Activated CD4-positive, alpha-beta memory T cell treated with anti-CD3 and anti-CD28 coated beads for 36 hours (primary cell): ENCODE measurements at regions not wholly inside any gene's neighbourhood (a gene's known extent, or its start where the extent isn't known, plus 50 kb on each side); places are given as distances from the start of the nearest gene placed in this dataset.
"Not testable (repeated sequence)": the region's sequence is repeated elsewhere in the genome, so short reads cannot be mapped to it uniquely, and the experiment has no call there.

ENCODE experiments used
- CTCF ChIA-PET: fragments of 350-600 bp; sonication (Branson Sonifier 250); formaldehyde crosslinking; loops from one replicate; lab custom pipeline; 2021; ENCODE audit warnings: antibody characterized with exemption, inconsistent platforms; lab: Charles Lee
- POLR2A ChIA-PET: fragments of 350-600 bp; sonication (Branson Sonifier 250); formaldehyde crosslinking; loops from one replicate; lab custom pipeline; 2021; ENCODE audit warnings: antibody characterized with exemption; lab: Charles Lee
- DNase-seq: peaks from one replicate; pipeline ENCODE4 v3.0.0-alpha.2; 2020
- H3K27ac Mint-ChIP-seq: one replicate; pipeline ENCODE4 v1.8.0; 2021; ENCODE audit warnings: mixed read lengths
- H3K27me3 Mint-ChIP-seq: one replicate; pipeline ENCODE4 v1.8.0; 2021; ENCODE audit warnings: mixed read lengths
- H3K36me3 Mint-ChIP-seq: one replicate; pipeline ENCODE4 v1.8.0; 2021; ENCODE audit warnings: mixed read lengths
- H3K4me1 Mint-ChIP-seq: one replicate; pipeline ENCODE4 v1.8.0; 2021; ENCODE audit warnings: low read depth, mixed read lengths
- H3K4me3 Mint-ChIP-seq: one replicate; pipeline ENCODE4 v1.8.0; 2021; ENCODE audit warnings: mild to moderate bottlenecking, mixed read lengths
- H3K9me3 Mint-ChIP-seq: one replicate; pipeline ENCODE4 v1.8.0; 2021; ENCODE audit warnings: mixed read lengths
- intact Hi-C: fragments of 100-400 bp; cut with micrococcal nuclease; formaldehyde crosslinking; loops from one replicate; pipeline ENCODE4 v1.15.1; 2023

GRCh38 chr7:116363637-116364432 is 135.7 kb upstream of the CAV2 start:
- Mint-ChIP-seq H3K27me3 (peaks cover 4% of the 10 kb centered on the region), H3K4me3 (no peak overlapping the region), H3K27ac (no peak overlapping the region), H3K9me3 (no peaks in the 10 kb centered on the region), H3K4me1 (no peaks in the 10 kb centered on the region), H3K36me3 (no peaks in the 10 kb centered on the region)
- CTCF ChIA-PET = no interaction called here
- intact Hi-C loops = no loop called here
- no peak for DNase-seq
- POLR2A ChIA-PET = no interaction called here

DNA sequence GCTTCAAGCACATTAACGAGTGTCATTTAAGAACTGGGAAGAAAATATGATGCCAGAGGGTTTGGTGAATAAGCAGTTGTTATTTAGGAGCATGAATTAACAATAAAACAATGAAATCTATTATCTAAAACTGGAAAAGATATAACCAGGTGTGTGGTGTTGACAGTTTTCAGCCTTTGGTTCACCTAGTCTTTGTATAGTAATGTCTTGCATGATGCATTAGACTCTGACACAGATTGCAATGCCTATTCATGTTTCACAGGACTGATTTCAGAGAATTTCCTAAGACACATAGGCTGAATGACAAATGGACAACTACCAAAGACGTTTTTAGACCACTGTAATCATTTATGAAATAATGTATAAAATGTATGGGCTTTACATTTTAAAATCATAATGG is 135.1 kb upstream of the CAV2 start:
- Mint-ChIP-seq H3K4me1 (no peaks in the 10 kb centered on the region), H3K4me3 (no peak overlapping the region), H3K36me3 (no peaks in the 10 kb centered on the region), H3K27ac (no peak overlapping the region), H3K9me3 (no peaks in the 10 kb centered on the region), H3K27me3 (peaks cover 4% of the 10 kb centered on the region)
- DNase-seq = no peak
- POLR2A ChIA-PET = no interaction called here
- CTCF ChIA-PET = no interaction called here
- intact Hi-C loops = no loop called here

- intact Hi-C loops = no loop called here
- ChIA-PET POLR2A (no interaction called here), CTCF (no interaction called here)
- H3K9me3 Mint-ChIP-seq = no peaks in the 10 kb centered on the region
- H3K27ac Mint-ChIP-seq = no peak overlapping the region
- H3K36me3 Mint-ChIP-seq = no peaks in the 10 kb centered on the region
- no peak for DNase-seq
- H3K4me1 Mint-ChIP-seq = no peaks in the 10 kb centered on the region
- H3K27me3 Mint-ChIP-seq = peaks cover 4% of the 10 kb centered on the region
- no peak overlapping the region for H3K4me3 Mint-ChIP-seq
Measured at GRCh38 chr7:116365797-116366196, 133.7 kb upstream of the CAV2 start.

DNA sequence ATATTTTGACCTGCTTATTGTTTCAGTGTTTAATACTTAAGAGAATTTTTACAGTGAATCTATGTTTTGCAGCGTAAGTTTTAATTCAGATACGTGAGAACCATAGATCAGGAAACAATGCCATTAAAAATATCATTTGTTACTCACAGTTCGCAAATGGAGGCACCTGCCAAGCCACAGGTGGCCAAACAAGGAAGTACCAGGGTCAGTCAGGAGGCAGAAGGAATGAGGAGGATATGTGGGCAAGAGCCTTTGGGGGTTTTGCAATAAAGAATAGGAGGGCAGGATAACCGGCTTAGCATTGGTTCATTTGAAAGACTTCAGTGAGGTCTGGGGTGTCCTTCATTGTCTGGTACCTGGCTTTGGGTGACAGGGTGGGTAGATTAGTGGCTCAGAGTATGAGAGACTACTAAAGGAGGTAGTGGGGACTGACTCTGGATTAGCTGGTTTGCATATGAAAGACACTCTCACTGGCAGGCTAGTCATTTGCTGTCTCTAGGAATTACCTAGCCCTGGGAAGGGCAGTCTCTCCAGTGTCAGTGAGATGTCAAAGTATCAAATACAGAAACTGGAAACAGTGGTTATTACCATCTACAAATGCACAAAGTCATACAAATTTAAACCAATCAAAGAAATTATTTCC is 132.2 kb upstream of the CAV2 start:
- Mint-ChIP-seq H3K36me3 (no peaks in the 10 kb centered on the region), H3K27ac (no peak overlapping the region), H3K4me1 (no peaks in the 10 kb centered on the region), H3K4me3 (no peak overlapping the region), H3K27me3 (peaks cover 3% of the 10 kb centered on the region), H3K9me3 (no peaks in the 10 kb centered on the region)
- CTCF ChIA-PET = no interaction called here
- POLR2A ChIA-PET = no interaction called here
- intact Hi-C loops = no loop called here
- no peak for DNase-seq

- CTCF ChIA-PET = no interaction called here
- POLR2A ChIA-PET = no interaction called here
- H3K36me3 Mint-ChIP-seq = no peaks in the 10 kb centered on the region
- DNase-seq = no peak
- peaks cover 9% of the 10 kb centered on the region for H3K27me3 Mint-ChIP-seq
- no peaks in the 10 kb centered on the region for H3K9me3 Mint-ChIP-seq
- intact Hi-C loops = no loop called here
- no peaks in the 10 kb centered on the region for H3K4me1 Mint-ChIP-seq
- H3K4me3 Mint-ChIP-seq = no peak overlapping the region
- H3K27ac Mint-ChIP-seq = no peak overlapping the region
Measured at GRCh38 chr7:116368965-116369364, 130.6 kb upstream of the CAV2 start.

- H3K4me1 Mint-ChIP-seq, intact Hi-C loops, H3K27ac Mint-ChIP-seq, H3K9me3 Mint-ChIP-seq, DNase-seq, H3K4me3 Mint-ChIP-seq, H3K27me3 Mint-ChIP-seq, CTCF ChIA-PET, H3K36me3 Mint-ChIP-seq, POLR2A ChIA-PET: not testable (repeated sequence)
Measured at GRCh38 chr7:116371536-116371935, 128.0 kb upstream of the CAV2 start.

DNA sequence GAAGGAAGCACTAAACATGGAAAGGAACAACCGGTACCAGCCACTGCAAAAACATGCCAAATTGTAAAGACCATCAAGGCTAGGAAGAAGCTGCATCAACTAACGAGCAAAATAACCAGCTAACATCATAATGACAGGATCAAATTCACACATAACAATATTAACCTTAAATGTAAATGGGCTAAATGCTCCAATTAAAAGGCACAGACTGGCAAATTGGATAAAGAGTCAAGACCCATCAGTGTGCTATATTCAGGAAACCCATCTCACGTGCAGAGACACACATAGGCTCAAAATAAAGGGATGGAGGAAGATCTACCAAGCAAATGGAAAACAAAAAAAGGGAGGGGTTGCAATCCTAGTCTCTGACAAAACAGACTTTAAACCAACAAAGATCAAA is 126.3 kb upstream of the CAV2 start:
- H3K4me1 Mint-ChIP-seq, H3K27ac Mint-ChIP-seq, intact Hi-C loops: not testable (repeated sequence)

DNA sequence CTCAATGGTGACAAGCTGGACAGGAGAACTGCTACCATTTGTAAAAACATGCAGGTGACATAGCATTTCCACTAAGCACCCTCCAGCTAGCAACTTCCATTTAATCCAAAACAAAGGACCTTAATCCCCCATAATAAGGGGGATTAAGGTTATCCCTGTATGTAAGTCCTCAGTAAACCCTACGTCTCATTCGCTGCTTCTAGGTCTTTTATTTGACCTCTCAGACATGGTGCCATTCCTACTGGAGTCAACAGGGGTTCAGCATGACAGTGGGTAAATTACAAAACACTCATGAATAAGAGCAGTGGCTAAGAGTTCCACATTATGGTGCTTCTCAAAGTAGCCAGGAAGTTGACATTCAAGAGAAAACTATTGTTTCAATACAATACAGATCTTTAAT is 121.8 kb upstream of the CAV2 start:
- Mint-ChIP-seq H3K27ac (no peak overlapping the region), H3K27me3 (peaks cover 9% of the 10 kb centered on the region), H3K4me3 (no peak overlapping the region), H3K9me3 (no peaks in the 10 kb centered on the region), H3K36me3 (no peaks in the 10 kb centered on the region), H3K4me1 (no peaks in the 10 kb centered on the region)
- ChIA-PET POLR2A (no interaction called here), CTCF (interaction anchor here (0.6 kb wide), 1 partner anchor 121 kb away, joined by 3 read pairs; no protein-coding TSS in a partner anchor)
- no peak for DNase-seq
- intact Hi-C loops = no loop called here

More for the DNA sequence above, 126.3 kb upstream of the CAV2 start:
- H3K36me3 Mint-ChIP-seq, CTCF ChIA-PET, DNase-seq, H3K27me3 Mint-ChIP-seq, H3K9me3 Mint-ChIP-seq, POLR2A ChIA-PET, H3K4me3 Mint-ChIP-seq: not testable (repeated sequence)

GRCh38 chr7:116380025-116380424 is 119.5 kb upstream of the CAV2 start:
- CTCF ChIA-PET = no interaction called here
- Mint-ChIP-seq H3K4me3 (no peak overlapping the region), H3K4me1 (no peaks in the 10 kb centered on the region), H3K27ac (no peak overlapping the region), H3K9me3 (no peaks in the 10 kb centered on the region), H3K36me3 (no peaks in the 10 kb centered on the region), H3K27me3 (peaks cover 3% of the 10 kb centered on the region)
- DNase-seq = no peak
- POLR2A ChIA-PET = no interaction called here
- intact Hi-C loops = no loop called here

DNA sequence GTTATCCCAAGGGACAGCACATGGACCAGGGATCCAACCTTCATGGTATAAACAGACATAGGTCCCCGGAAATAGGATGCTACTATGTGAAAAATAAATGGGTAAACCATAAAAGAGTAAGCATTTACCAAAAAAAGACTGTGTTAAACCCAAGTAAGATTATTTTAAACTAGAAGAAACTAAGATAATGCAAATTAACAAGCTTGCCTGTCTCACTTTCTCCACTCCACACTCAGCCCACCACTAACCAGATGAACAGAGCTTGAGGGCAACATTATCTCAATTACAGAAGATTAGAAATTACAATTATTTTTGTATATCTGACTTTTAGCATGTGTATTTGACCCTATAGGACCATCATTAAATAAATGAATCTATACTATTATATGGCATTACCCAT is 117.2 kb upstream of the CAV2 start:
- H3K4me1 Mint-ChIP-seq = no peaks in the 10 kb centered on the region
- intact Hi-C loops = no loop called here
- H3K9me3 Mint-ChIP-seq = no peaks in the 10 kb centered on the region
- no peak overlapping the region for H3K4me3 Mint-ChIP-seq
- no peak overlapping the region for H3K27ac Mint-ChIP-seq
- peaks cover 3% of the 10 kb centered on the region for H3K27me3 Mint-ChIP-seq
- DNase-seq = no peak
- CTCF ChIA-PET = interaction anchor here (1.9 kb wide), 1 partner anchor 124 kb away, joined by 4 read pairs; no protein-coding TSS in a partner anchor
- POLR2A ChIA-PET = interaction anchor here (0.6 kb wide), 1 partner anchor 250 kb away, joined by 3 read pairs; no protein-coding TSS in a partner anchor
- no peaks in the 10 kb centered on the region for H3K36me3 Mint-ChIP-seq

DNA sequence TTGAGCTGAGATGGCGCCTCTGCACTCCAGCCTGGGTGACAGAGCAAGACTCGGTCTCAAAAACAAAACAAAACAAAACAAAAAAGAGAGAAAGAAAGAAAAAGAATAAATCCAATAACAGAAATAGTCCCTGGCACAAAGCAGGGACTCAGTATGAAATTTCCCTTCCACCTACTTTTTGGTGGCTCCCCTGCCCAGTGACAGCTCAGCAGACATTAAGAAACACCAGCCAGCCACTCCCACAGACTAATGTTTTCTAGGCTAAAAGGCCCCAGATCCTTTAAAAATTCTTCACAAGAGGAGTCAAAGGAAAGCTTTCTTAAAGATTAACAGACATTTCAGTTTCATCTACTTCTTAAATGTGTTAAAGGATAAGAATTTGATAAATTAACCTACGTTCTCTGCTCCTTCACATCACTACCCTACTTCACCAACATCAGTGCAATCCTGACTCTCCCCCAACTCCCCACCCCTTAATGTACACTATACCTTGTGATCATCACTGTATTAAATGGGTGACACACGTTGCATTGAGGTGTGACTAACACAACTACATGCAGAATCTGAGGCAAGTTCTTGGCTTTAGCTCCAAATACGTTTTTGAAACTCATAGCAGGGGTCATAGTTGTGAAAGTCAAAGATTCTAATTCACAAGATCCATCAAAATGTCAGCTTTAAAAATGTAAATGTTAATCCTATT is 114.5 kb upstream of the CAV2 start:
- POLR2A ChIA-PET = no interaction called here
- no peaks in the 10 kb centered on the region for H3K9me3 Mint-ChIP-seq
- DNase-seq = no peak
- H3K27ac Mint-ChIP-seq = no peak overlapping the region
- H3K4me1 Mint-ChIP-seq = no peaks in the 10 kb centered on the region
- H3K27me3 Mint-ChIP-seq = peaks cover 6% of the 10 kb centered on the region
- intact Hi-C loops = no loop called here
- no peaks in the 10 kb centered on the region for H3K36me3 Mint-ChIP-seq
- no peak overlapping the region for H3K4me3 Mint-ChIP-seq
- CTCF ChIA-PET = no interaction called here

DNA sequence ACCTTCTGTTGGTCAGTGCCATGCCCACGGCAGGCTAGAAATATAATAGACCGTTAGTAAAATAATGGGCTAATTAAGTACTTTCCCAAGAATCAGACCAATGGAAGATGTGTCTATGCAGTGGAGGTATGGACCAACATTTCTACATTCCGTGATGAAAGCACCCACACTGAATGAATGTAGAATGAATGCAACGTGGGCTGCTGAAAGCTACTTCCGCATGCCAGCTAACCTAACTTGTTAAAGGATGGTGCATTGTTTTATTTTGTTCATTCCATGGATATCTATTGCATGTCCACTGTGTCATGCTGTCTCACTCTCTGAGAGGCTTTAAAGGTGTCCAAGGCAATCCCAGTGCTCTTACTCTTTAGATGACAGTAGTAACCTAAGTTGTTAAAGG is 112.9 kb upstream of the CAV2 start:
- Mint-ChIP-seq H3K4me3 (no peak overlapping the region), H3K9me3 (no peaks in the 10 kb centered on the region), H3K36me3 (no peaks in the 10 kb centered on the region), H3K27me3 (peaks cover 4% of the 10 kb centered on the region), H3K27ac (no peak overlapping the region), H3K4me1 (no peaks in the 10 kb centered on the region)
- intact Hi-C loops = no loop called here
- CTCF ChIA-PET = no interaction called here
- POLR2A ChIA-PET = no interaction called here
- DNase-seq = no peak
